ENCODE measurements at regions not wholly inside any gene's neighbourhood (a gene's known extent, or its start where the extent isn't known, plus 50 kb on each side); places are given as distances from the start of the nearest gene placed in this dataset.

- no peak for FAIRE-seq
Measured at GRCh38 chr6:159357211-159357915, 188.2 kb downstream of the FNDC1 start.

GRCh38 chr6:159353193-159353592 is 184.0 kb downstream of the FNDC1 start:
- 66 to 83% (median 79%) methylated on average over 3 of the region's 3 CpGs for WGBS, 3 donors

More at GRCh38 chr6:159357211-159357915, 188.2 kb downstream of the FNDC1 start:
- Histone ChIP-seq H3K36me3 (ENCODE audit: control insufficient read depth in 3 of 3, insufficient read depth in 2 of 3, low read depth in 1 of 3, low read length in 3 of 3) (no peaks in the 10 kb centered on the region), H3K9me3 (ENCODE audit: control insufficient read depth in 2 of 2, insufficient read depth in 1 of 2, low read depth in 1 of 2, low read length in 1 of 2) (no peaks in the 10 kb centered on the region), H3K27ac (ENCODE audit: low read depth in 1 of 3, low read length in 2 of 3) (no peak overlapping the region), H3K4me3 (ENCODE audit: low read depth in 1 of 3, low read length in 3 of 3) (no peak overlapping the region), H3K27me3 (ENCODE audit: control insufficient read depth in 3 of 3, insufficient read depth in 3 of 3, low read length in 3 of 3) (peaks cover 0 to 4% (median 3%) of the 10 kb centered on the region in 3 donors), H3K4me1 (ENCODE audit: control insufficient read depth in 3 of 3, insufficient read depth in 2 of 3, low read depth in 1 of 3, low read length in 2 of 3) (no peaks in the 10 kb centered on the region)
- 56 to 75% (median 62%) methylated on average over 7 of the region's 7 CpGs for WGBS, 3 donors
- DNase-seq: no peak

GRCh38 chr6:159351707-159352106 is 182.5 kb downstream of the FNDC1 start:
- no peaks in the 10 kb centered on the region for H3K9me3 ChIP-seq (ENCODE audit: control insufficient read depth in 2 of 2, insufficient read depth in 1 of 2, low read depth in 1 of 2, low read length in 1 of 2)
- DNase-seq (no peak), FAIRE-seq (no peak)
- no peaks in the 10 kb centered on the region for H3K4me1 ChIP-seq (ENCODE audit: control insufficient read depth in 3 of 3, insufficient read depth in 2 of 3, low read depth in 1 of 3, low read length in 2 of 3)
- no peaks in the 10 kb centered on the region for H3K36me3 ChIP-seq (ENCODE audit: control insufficient read depth in 3 of 3, insufficient read depth in 2 of 3, low read depth in 1 of 3, low read length in 3 of 3)
- H3K4me3 ChIP-seq (ENCODE audit: low read depth in 1 of 3, low read length in 3 of 3): no peak overlapping the region
- peaks cover 0 to 4% (median 0%) of the 10 kb centered on the region in 3 donors for H3K27me3 ChIP-seq (ENCODE audit: control insufficient read depth in 3 of 3, insufficient read depth in 3 of 3, low read length in 3 of 3)
- H3K27ac ChIP-seq (ENCODE audit: low read depth in 1 of 3, low read length in 2 of 3): no peak overlapping the region

More at GRCh38 chr6:159353193-159353592, 184.0 kb downstream of the FNDC1 start:
- no peak overlapping the region for H3K27ac ChIP-seq (ENCODE audit: low read depth in 1 of 3, low read length in 2 of 3)
- no peak overlapping the region for H3K4me3 ChIP-seq (ENCODE audit: low read depth in 1 of 3, low read length in 3 of 3)
- no peaks in the 10 kb centered on the region for H3K9me3 ChIP-seq (ENCODE audit: control insufficient read depth in 2 of 2, insufficient read depth in 1 of 2, low read depth in 1 of 2, low read length in 1 of 2)
- no peaks in the 10 kb centered on the region for H3K36me3 ChIP-seq (ENCODE audit: control insufficient read depth in 3 of 3, insufficient read depth in 2 of 3, low read depth in 1 of 3, low read length in 3 of 3)
- FAIRE-seq (no peak), DNase-seq (no peak)
- H3K27me3 ChIP-seq (ENCODE audit: control insufficient read depth in 3 of 3, insufficient read depth in 3 of 3, low read length in 3 of 3): peaks cover 0 to 4% (median 3%) of the 10 kb centered on the region in 3 donors
- no peaks in the 10 kb centered on the region for H3K4me1 ChIP-seq (ENCODE audit: control insufficient read depth in 3 of 3, insufficient read depth in 2 of 3, low read depth in 1 of 3, low read length in 2 of 3)

- H3K4me3 ChIP-seq (ENCODE audit: low read depth in 1 of 3, low read length in 3 of 3): no peak overlapping the region
- H3K36me3 ChIP-seq (ENCODE audit: control insufficient read depth in 3 of 3, insufficient read depth in 2 of 3, low read depth in 1 of 3, low read length in 3 of 3): no peaks in the 10 kb centered on the region
- DNase-seq: no peak
- WGBS, 3 donors: 33 to 56% (median 44%) methylated on average over 4 of the region's 4 CpGs
- FAIRE-seq: no peak
- H3K4me1 ChIP-seq (ENCODE audit: control insufficient read depth in 3 of 3, insufficient read depth in 2 of 3, low read depth in 1 of 3, low read length in 2 of 3): no peaks in the 10 kb centered on the region
- H3K27ac ChIP-seq (ENCODE audit: low read depth in 1 of 3, low read length in 2 of 3): no peak overlapping the region
- no peaks in the 10 kb centered on the region for H3K9me3 ChIP-seq (ENCODE audit: control insufficient read depth in 2 of 2, insufficient read depth in 1 of 2, low read depth in 1 of 2, low read length in 1 of 2)
- no peaks in the 10 kb centered on the region for H3K27me3 ChIP-seq (ENCODE audit: control insufficient read depth in 3 of 3, insufficient read depth in 3 of 3, low read length in 3 of 3)
Measured at GRCh38 chr6:159349915-159350314, 180.7 kb downstream of the FNDC1 start.

- DNase-seq: no peak
- no peaks in the 10 kb centered on the region for H3K27me3 ChIP-seq (ENCODE audit: control insufficient read depth in 3 of 3, insufficient read depth in 3 of 3, low read length in 3 of 3)
- H3K9me3 ChIP-seq (ENCODE audit: control insufficient read depth in 2 of 2, insufficient read depth in 1 of 2, low read depth in 1 of 2, low read length in 1 of 2): peaks cover 0 to 5% of the 10 kb centered on the region in 2 donors
- H3K4me3 ChIP-seq (ENCODE audit: low read depth in 1 of 3, low read length in 3 of 3): no peak overlapping the region
- H3K36me3 ChIP-seq (ENCODE audit: control insufficient read depth in 3 of 3, insufficient read depth in 2 of 3, low read depth in 1 of 3, low read length in 3 of 3): no peaks in the 10 kb centered on the region
- no peak overlapping the region for H3K27ac ChIP-seq (ENCODE audit: low read depth in 1 of 3, low read length in 2 of 3)
- 67 to 81% (median 68%) methylated on average over 1 of the region's 1 CpG for WGBS, 3 donors
- no peaks in the 10 kb centered on the region for H3K4me1 ChIP-seq (ENCODE audit: control insufficient read depth in 3 of 3, insufficient read depth in 2 of 3, low read depth in 1 of 3, low read length in 2 of 3)
- no peak for FAIRE-seq
Measured at GRCh38 chr6:159343709-159344108, 174.5 kb downstream of the FNDC1 start.

- Histone ChIP-seq H3K4me3 (ENCODE audit: low read depth in 1 of 3, low read length in 3 of 3) (no peak overlapping the region), H3K36me3 (ENCODE audit: control insufficient read depth in 3 of 3, insufficient read depth in 2 of 3, low read depth in 1 of 3, low read length in 3 of 3) (no peaks in the 10 kb centered on the region), H3K9me3 (ENCODE audit: control insufficient read depth in 2 of 2, insufficient read depth in 1 of 2, low read depth in 1 of 2, low read length in 1 of 2) (peaks cover 0 to 16% of the 10 kb centered on the region in 2 donors), H3K27ac (ENCODE audit: low read depth in 1 of 3, low read length in 2 of 3) (no peak overlapping the region), H3K4me1 (ENCODE audit: control insufficient read depth in 3 of 3, insufficient read depth in 2 of 3, low read depth in 1 of 3, low read length in 2 of 3) (no peaks in the 10 kb centered on the region), H3K27me3 (ENCODE audit: control insufficient read depth in 3 of 3, insufficient read depth in 3 of 3, low read length in 3 of 3) (no peaks in the 10 kb centered on the region)
- 41 to 73% (median 65%) methylated on average over 2 of the region's 2 CpGs for WGBS, 3 donors
- FAIRE-seq: no peak
- DNase-seq: no peak
Measured at GRCh38 chr6:159342146-159342545, 172.9 kb downstream of the FNDC1 start.

- H3K9me3 ChIP-seq (ENCODE audit: control insufficient read depth in 2 of 2, insufficient read depth in 1 of 2, low read depth in 1 of 2, low read length in 1 of 2): peaks cover 0 to 17% of the 10 kb centered on the region in 2 donors
- H3K27me3 ChIP-seq (ENCODE audit: control insufficient read depth in 3 of 3, insufficient read depth in 3 of 3, low read length in 3 of 3): no peaks in the 10 kb centered on the region
- H3K36me3 ChIP-seq (ENCODE audit: control insufficient read depth in 3 of 3, insufficient read depth in 2 of 3, low read depth in 1 of 3, low read length in 3 of 3): no peaks in the 10 kb centered on the region
- no peaks in the 10 kb centered on the region for H3K4me1 ChIP-seq (ENCODE audit: control insufficient read depth in 3 of 3, insufficient read depth in 2 of 3, low read depth in 1 of 3, low read length in 2 of 3)
- no peak for FAIRE-seq
- no peak for DNase-seq
- no peak overlapping the region for H3K27ac ChIP-seq (ENCODE audit: low read depth in 1 of 3, low read length in 2 of 3)
- WGBS, 3 donors: 91 to 92% (median 92%) methylated on average over 1 of the region's 1 CpG
- H3K4me3 ChIP-seq (ENCODE audit: low read depth in 1 of 3, low read length in 3 of 3): no peak overlapping the region
Measured at GRCh38 chr6:159334068-159334467, 164.9 kb downstream of the FNDC1 start.

GRCh38 chr6:159331451-159331850 is 162.3 kb downstream of the FNDC1 start:
- no peak overlapping the region for H3K4me3 ChIP-seq (ENCODE audit: low read depth in 1 of 3, low read length in 3 of 3)
- H3K36me3 ChIP-seq (ENCODE audit: control insufficient read depth in 3 of 3, insufficient read depth in 2 of 3, low read depth in 1 of 3, low read length in 3 of 3): no peaks in the 10 kb centered on the region
- FAIRE-seq: no peak
- no peaks in the 10 kb centered on the region for H3K27me3 ChIP-seq (ENCODE audit: control insufficient read depth in 3 of 3, insufficient read depth in 3 of 3, low read length in 3 of 3)
- H3K27ac ChIP-seq (ENCODE audit: low read depth in 1 of 3, low read length in 2 of 3): no peak overlapping the region
- DNase-seq: no peak
- peaks cover 0 to 6% of the 10 kb centered on the region in 2 donors for H3K9me3 ChIP-seq (ENCODE audit: control insufficient read depth in 2 of 2, insufficient read depth in 1 of 2, low read depth in 1 of 2, low read length in 1 of 2)
- WGBS, 3 donors: 79 to 88% (median 82%) methylated on average over 2 of the region's 2 CpGs
- H3K4me1 ChIP-seq (ENCODE audit: control insufficient read depth in 3 of 3, insufficient read depth in 2 of 3, low read depth in 1 of 3, low read length in 2 of 3): no peaks in the 10 kb centered on the region

GRCh38 chr6:159329081-159329480 is 159.9 kb downstream of the FNDC1 start:
- Histone ChIP-seq H3K9me3 (ENCODE audit: control insufficient read depth in 2 of 2, insufficient read depth in 1 of 2, low read depth in 1 of 2, low read length in 1 of 2) (no peaks in the 10 kb centered on the region), H3K27ac (ENCODE audit: low read depth in 1 of 3, low read length in 2 of 3) (no peak overlapping the region), H3K4me3 (ENCODE audit: low read depth in 1 of 3, low read length in 3 of 3) (no peak overlapping the region), H3K36me3 (ENCODE audit: control insufficient read depth in 3 of 3, insufficient read depth in 2 of 3, low read depth in 1 of 3, low read length in 3 of 3) (no peaks in the 10 kb centered on the region), H3K4me1 (ENCODE audit: control insufficient read depth in 3 of 3, insufficient read depth in 2 of 3, low read depth in 1 of 3, low read length in 2 of 3) (no peaks in the 10 kb centered on the region), H3K27me3 (ENCODE audit: control insufficient read depth in 3 of 3, insufficient read depth in 3 of 3, low read length in 3 of 3) (no peaks in the 10 kb centered on the region)
- 57 to 70% (median 67%) methylated on average over 4 of the region's 4 CpGs for WGBS, 3 donors
- DNase-seq (no peak), FAIRE-seq (no peak)

All from small intestine (tissue), 7 donors.